ENCODE measurements at regions not wholly inside any gene's neighbourhood (a gene's known extent, or its start where the extent isn't known, plus 50 kb on each side); places are given as distances from the start of the nearest gene placed in this dataset.

DNA sequence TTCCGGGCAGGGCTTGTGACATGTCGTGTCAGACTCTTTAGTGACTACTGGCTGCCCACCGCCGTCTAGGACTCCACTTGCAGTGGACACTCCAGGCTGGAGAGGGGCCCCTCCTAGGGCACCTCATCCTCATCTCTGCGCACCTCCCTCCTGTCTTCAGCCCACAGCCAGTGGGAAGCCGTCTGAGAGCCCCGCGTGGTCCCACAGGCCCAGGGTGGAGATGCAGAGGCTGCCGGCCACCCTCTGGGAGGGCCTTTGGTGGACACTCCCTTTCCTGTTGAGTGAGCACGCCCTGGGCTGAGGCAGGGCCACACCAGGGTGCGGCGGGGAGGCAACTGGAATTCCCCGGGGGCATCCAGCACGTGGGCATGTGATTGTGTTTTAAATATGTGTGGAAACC, 80.5 kb downstream of the IRX2 start:
- no peaks in the 10 kb centered on the region for H3K36me3 Mint-ChIP-seq
- H3K27ac Mint-ChIP-seq = no peak overlapping the region
- H3K4me3 Mint-ChIP-seq = no peak overlapping the region
- H3K4me1 Mint-ChIP-seq = no peaks in the 10 kb centered on the region
- DNase-seq (ENCODE audit: low spot score in 2 of 2) (no peak), ATAC-seq (no peak)
- H3K9me3 Mint-ChIP-seq = peaks cover 2% of the 10 kb centered on the region

- no peaks in the 10 kb centered on the region for H3K4me1 Mint-ChIP-seq
- no peaks in the 10 kb centered on the region for H3K36me3 Mint-ChIP-seq
- no peak overlapping the region for H3K4me3 Mint-ChIP-seq
- DNase-seq (ENCODE audit: low spot score in 2 of 2) (no peak), ATAC-seq (no peak)
- no peak overlapping the region for H3K27ac Mint-ChIP-seq
- no peaks in the 10 kb centered on the region for H3K9me3 Mint-ChIP-seq
These were observed 81.6 kb downstream of the IRX2 start for GRCh38 chr5:2669913-2670312.

- no peak overlapping the region for H3K27ac Mint-ChIP-seq
- H3K9me3 Mint-ChIP-seq = no peaks in the 10 kb centered on the region
- no peak for ATAC-seq
- no peaks in the 10 kb centered on the region for H3K36me3 Mint-ChIP-seq
- DNase-seq (ENCODE audit: low spot score in 2 of 2) = no peak
- H3K4me3 Mint-ChIP-seq = no peak overlapping the region
- H3K4me1 Mint-ChIP-seq = no peaks in the 10 kb centered on the region
These were observed 82.2 kb downstream of the IRX2 start for GRCh38 chr5:2669259-2669658.

DNA sequence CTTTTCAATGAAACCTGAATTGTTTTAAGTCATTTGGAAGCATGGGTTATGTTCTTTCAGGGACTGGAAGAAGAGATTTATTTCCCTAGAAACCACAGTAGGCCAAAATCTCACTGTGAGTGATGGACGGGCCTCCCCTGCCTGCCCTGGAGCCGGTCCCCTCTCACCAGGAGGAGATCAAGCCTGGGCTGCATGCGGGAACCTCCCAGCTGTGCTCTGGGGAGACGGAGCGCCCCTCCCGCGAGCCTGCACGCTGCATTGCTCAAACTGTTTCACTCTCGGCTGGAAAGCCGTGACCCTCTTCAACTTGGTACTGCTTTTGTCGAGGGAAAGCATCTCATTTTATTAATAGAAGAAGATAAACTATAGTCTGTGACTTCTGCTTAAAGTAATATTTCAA, 85.4 kb downstream of the IRX2 start:
- Mint-ChIP-seq H3K36me3 (no peaks in the 10 kb centered on the region), H3K27ac (no peak overlapping the region), H3K4me1 (no peaks in the 10 kb centered on the region), H3K4me3 (no peak overlapping the region), H3K9me3 (peaks cover 6% of the 10 kb centered on the region)
- no peak for ATAC-seq
- DNase-seq (ENCODE audit: low spot score in 2 of 2) = no peak

GRCh38 chr5:2663489-2663888, 88.0 kb downstream of the IRX2 start:
- H3K9me3 Mint-ChIP-seq = peaks cover 6% of the 10 kb centered on the region

DNA sequence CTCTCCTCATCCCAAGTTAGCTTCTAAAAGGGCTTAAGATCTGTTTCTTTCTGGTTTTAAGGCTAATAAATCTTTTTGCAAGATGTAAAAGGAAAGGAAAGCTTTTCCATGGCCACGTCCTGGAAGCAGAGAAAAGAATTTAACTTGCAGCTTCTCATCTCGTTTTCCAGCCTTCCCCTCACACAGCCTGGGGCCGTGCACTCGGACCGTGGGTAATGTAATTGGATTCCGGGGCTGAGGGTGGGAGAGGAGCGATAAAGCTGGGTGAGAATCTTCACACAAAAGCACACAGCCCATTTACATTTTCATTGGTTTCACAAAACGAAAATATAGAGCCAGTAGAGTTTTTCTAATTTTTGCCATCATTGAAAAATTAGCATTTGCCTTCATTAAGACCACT, 91.2 kb downstream of the IRX2 start:
- H3K27ac Mint-ChIP-seq = no peak overlapping the region
- no peak for DNase-seq (ENCODE audit: low spot score in 2 of 2)
- no peaks in the 10 kb centered on the region for H3K36me3 Mint-ChIP-seq
- H3K4me3 Mint-ChIP-seq = no peak overlapping the region
- peaks cover 6% of the 10 kb centered on the region for H3K9me3 Mint-ChIP-seq
- H3K4me1 Mint-ChIP-seq = no peaks in the 10 kb centered on the region
- no peak for ATAC-seq

More at GRCh38 chr5:2663489-2663888, 88.0 kb downstream of the IRX2 start:
- ATAC-seq (no peak), DNase-seq (ENCODE audit: low spot score in 2 of 2) (no peak)
- no peaks in the 10 kb centered on the region for H3K36me3 Mint-ChIP-seq
- no peak overlapping the region for H3K27ac Mint-ChIP-seq
- H3K4me1 Mint-ChIP-seq = no peaks in the 10 kb centered on the region
- H3K4me3 Mint-ChIP-seq = no peak overlapping the region

DNA sequence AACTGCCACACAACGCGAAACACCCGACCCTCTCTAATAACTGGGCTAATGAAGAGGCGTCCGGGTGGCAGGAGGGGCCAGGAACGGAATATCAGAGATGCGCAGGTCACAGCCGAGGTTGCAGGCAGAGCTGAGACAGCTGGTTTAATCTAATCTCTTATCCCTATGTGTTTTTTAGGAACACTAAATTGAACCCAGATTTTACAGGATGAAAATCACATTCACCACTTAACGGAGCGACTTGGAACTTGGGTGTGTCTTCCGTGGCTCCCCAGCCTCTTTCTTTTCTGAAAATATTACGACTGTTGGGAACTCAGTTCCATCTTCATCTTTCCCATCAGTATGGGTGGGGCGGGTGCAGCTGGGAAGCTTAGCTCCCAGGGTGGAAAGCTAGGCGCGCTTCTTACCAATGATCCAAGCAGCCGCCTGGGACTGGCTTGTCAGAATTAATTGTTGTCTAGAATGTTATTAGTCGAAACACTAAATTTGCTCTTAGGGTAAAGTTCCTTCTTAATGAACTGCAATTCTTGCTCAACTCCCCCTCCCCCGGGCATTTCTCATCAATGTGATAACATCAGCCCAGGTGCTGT, 92.5 kb downstream of the IRX2 start:
- Mint-ChIP-seq H3K4me3 (no peak overlapping the region), H3K27ac (no peak overlapping the region), H3K36me3 (no peaks in the 10 kb centered on the region), H3K4me1 (no peaks in the 10 kb centered on the region), H3K9me3 (peaks cover 6% of the 10 kb centered on the region)
- DNase-seq (ENCODE audit: low spot score in 2 of 2) (no peak), ATAC-seq (no peak)

GRCh38 chr5:2658447-2658846, 93.0 kb downstream of the IRX2 start:
- Mint-ChIP-seq H3K27ac (no peak overlapping the region), H3K4me3 (no peak overlapping the region), H3K36me3 (no peaks in the 10 kb centered on the region), H3K4me1 (no peaks in the 10 kb centered on the region), H3K9me3 (peaks cover 2% of the 10 kb centered on the region)
- ATAC-seq = no peak
- DNase-seq (ENCODE audit: low spot score in 2 of 2) = no peak

GRCh38 chr5:2657151-2657550, 94.3 kb downstream of the IRX2 start:
- Mint-ChIP-seq H3K9me3 (no peaks in the 10 kb centered on the region), H3K36me3 (no peaks in the 10 kb centered on the region), H3K27ac (no peak overlapping the region), H3K4me1 (no peaks in the 10 kb centered on the region), H3K4me3 (no peak overlapping the region)
- no peak for DNase-seq (ENCODE audit: low spot score in 2 of 2)
- no peak for ATAC-seq

DNA sequence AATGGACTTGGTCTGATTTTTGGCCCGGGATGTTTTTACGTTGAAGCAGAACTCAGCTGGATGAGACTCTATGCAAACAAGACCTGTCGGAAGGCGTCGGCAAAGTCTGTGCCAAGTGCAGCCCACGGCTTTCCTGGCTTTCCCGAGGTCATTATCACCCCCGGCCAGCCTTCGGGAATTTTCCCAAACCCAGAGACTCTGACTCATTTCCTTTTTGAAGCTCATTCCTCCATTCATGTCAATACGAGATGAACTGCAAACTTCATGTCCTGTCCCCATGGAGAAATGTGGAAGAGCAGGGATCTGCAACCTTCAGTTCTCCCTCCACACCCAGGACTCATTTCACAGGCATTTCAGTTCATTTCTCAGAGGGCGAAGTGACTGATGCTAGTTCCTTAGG, 95.3 kb downstream of the IRX2 start:
- Mint-ChIP-seq H3K27ac (no peak overlapping the region), H3K4me3 (no peak overlapping the region), H3K4me1 (no peaks in the 10 kb centered on the region), H3K36me3 (no peaks in the 10 kb centered on the region), H3K9me3 (no peaks in the 10 kb centered on the region)
- ATAC-seq = no peak
- DNase-seq (ENCODE audit: low spot score in 2 of 2) = no peak

GRCh38 chr5:2653991-2654390, 97.5 kb downstream of the IRX2 start:
- DNase-seq (ENCODE audit: low spot score in 2 of 2) = no peak
- no peak for ATAC-seq
- H3K4me3 Mint-ChIP-seq = no peak overlapping the region
- H3K27ac Mint-ChIP-seq = no peak overlapping the region
- peaks cover 4% of the 10 kb centered on the region for H3K9me3 Mint-ChIP-seq
- no peaks in the 10 kb centered on the region for H3K4me1 Mint-ChIP-seq
- H3K36me3 Mint-ChIP-seq = no peaks in the 10 kb centered on the region

- ATAC-seq = no peak
- no peak overlapping the region for H3K27ac Mint-ChIP-seq
- no peak for DNase-seq (ENCODE audit: low spot score in 2 of 2)
- H3K36me3 Mint-ChIP-seq = no peaks in the 10 kb centered on the region
- peaks cover 4% of the 10 kb centered on the region for H3K9me3 Mint-ChIP-seq
- no peak overlapping the region for H3K4me3 Mint-ChIP-seq
- no peaks in the 10 kb centered on the region for H3K4me1 Mint-ChIP-seq
These were observed 100.4 kb downstream of the IRX2 start for GRCh38 chr5:2651116-2651515.

GRCh38 chr5:2642684-2643345, 108.7 kb downstream of the IRX2 start:
- ATAC-seq = no peak
- no peak overlapping the region for H3K27ac Mint-ChIP-seq

DNA sequence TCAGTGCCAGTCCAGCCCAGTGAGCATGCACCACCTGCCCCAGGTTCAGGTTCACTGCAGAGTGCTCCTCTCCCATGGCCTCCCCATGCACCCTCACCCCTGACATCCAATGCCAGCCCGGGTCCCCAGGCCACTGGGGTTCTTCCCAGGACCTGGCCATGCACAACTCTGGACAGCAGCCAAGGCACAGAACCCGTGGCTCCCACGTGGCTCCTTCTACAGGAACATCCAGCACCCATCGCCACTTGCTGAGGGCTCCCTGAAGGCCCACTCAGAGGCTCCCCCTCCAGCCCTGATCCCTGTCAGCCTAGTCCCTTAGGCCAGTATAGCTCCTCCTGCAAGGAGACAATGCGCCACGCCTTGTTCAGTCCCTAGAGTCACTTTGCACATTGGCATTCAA, 110.8 kb downstream of the IRX2 start:
- DNase-seq (ENCODE audit: low spot score in 2 of 2) = no peak
- Mint-ChIP-seq H3K4me3 (no peak overlapping the region), H3K36me3 (no peaks in the 10 kb centered on the region), H3K27ac (no peak overlapping the region), H3K4me1 (no peaks in the 10 kb centered on the region), H3K9me3 (no peaks in the 10 kb centered on the region)
- ATAC-seq = no peak

More at GRCh38 chr5:2642684-2643345, 108.7 kb downstream of the IRX2 start:
- Mint-ChIP-seq H3K4me3 (no peak overlapping the region), H3K9me3 (no peaks in the 10 kb centered on the region), H3K36me3 (no peaks in the 10 kb centered on the region), H3K4me1 (no peaks in the 10 kb centered on the region)
- no peak for DNase-seq (ENCODE audit: low spot score in 2 of 2)

GRCh38 chr5:2639425-2639824, 112.1 kb downstream of the IRX2 start:
- H3K9me3 Mint-ChIP-seq = peaks cover 2% of the 10 kb centered on the region
- H3K36me3 Mint-ChIP-seq = no peaks in the 10 kb centered on the region
- DNase-seq (ENCODE audit: low spot score in 2 of 2) (no peak), ATAC-seq (no peak)
- no peak overlapping the region for H3K27ac Mint-ChIP-seq
- no peaks in the 10 kb centered on the region for H3K4me1 Mint-ChIP-seq
- H3K4me3 Mint-ChIP-seq = no peak overlapping the region

GRCh38 chr5:2634399-2635176, 116.9 kb downstream of the IRX2 start:
- DNase-seq (ENCODE audit: low spot score in 2 of 2) = no peak
- Mint-ChIP-seq H3K9me3 (peaks cover 2% of the 10 kb centered on the region), H3K4me3 (no peak overlapping the region), H3K27ac (no peak overlapping the region), H3K36me3 (no peaks in the 10 kb centered on the region), H3K4me1 (no peaks in the 10 kb centered on the region)
- ATAC-seq = no peak
